GM19468 (cell line): ENCODE measurements at regions not wholly inside any gene's neighbourhood (a gene's known extent, or its start where the extent isn't known, plus 50 kb on each side); places are given as distances from the start of the nearest gene placed in this dataset.
A peak's percentile ranks its signal among the peaks of the same experiment; 100 is the strongest.
"Not testable (repeated sequence)": the region's sequence is repeated elsewhere in the genome, so short reads cannot be mapped to it uniquely, and the experiment has no call there.

Source experiments
- ATAC-seq: cut with Tn5 transposase; IDR thresholded peaks from one replicate; pipeline ENCODE4 v1.9.1; 2021; ENCODE audit warnings: mild to moderate bottlenecking, moderate library complexity, moderate number of reproducible peaks; ENCODE audit not compliant: unreplicated experiment; ENCODE audit errors: extremely low read depth

- no peak for ATAC-seq
These were observed 1018.3 kb upstream of the LCORL start for GRCh38 chr4:19039816-19040215.

- no peak for ATAC-seq
These were observed 1016.7 kb upstream of the LCORL start for GRCh38 chr4:19038231-19038630.

GRCh38 chr4:19033816-19034733 is 1012.5 kb upstream of the LCORL start:
- ATAC-seq: no peak

GRCh38 chr4:19030536-19030935 is 1009.0 kb upstream of the LCORL start:
- ATAC-seq: no peak

GRCh38 chr4:19030048-19030447 is 1008.5 kb upstream of the LCORL start:
- ATAC-seq: no peak

GRCh38 chr4:19026281-19026680 is 1004.7 kb upstream of the LCORL start:
- no peak for ATAC-seq

GRCh38 chr4:19025031-19025430 is 1003.5 kb upstream of the LCORL start:
- no peak for ATAC-seq

GRCh38 chr4:19024047-19024446 is 1002.5 kb upstream of the LCORL start:
- ATAC-seq: no peak

- no peak for ATAC-seq
These were observed 1000.1 kb upstream of the LCORL start for GRCh38 chr4:19021617-19022016.

- not testable (repeated sequence) for ATAC-seq
These were observed 995.0 kb upstream of the LCORL start for GRCh38 chr4:19016550-19016949.

- no peak for ATAC-seq
These were observed 993.0 kb upstream of the LCORL start for GRCh38 chr4:19014594-19014993.

- no peak for ATAC-seq
These were observed 989.2 kb upstream of the LCORL start for GRCh38 chr4:19010761-19011160.

GRCh38 chr4:19009881-19010280 is 988.3 kb upstream of the LCORL start:
- ATAC-seq: no peak

GRCh38 chr4:19005211-19005610 is 983.7 kb upstream of the LCORL start:
- ATAC-seq: no peak

GRCh38 chr4:19002170-19002569 is 980.6 kb upstream of the LCORL start:
- ATAC-seq: no peak

GRCh38 chr4:18999595-18999994 is 978.0 kb upstream of the LCORL start:
- ATAC-seq: no peak

- ATAC-seq: no peak
These were observed 959.7 kb upstream of the LCORL start for GRCh38 chr4:18981234-18981615.

- peak; percentile 71 for ATAC-seq
These were observed 959.1 kb upstream of the LCORL start for GRCh38 chr4:18980516-18981233.

- ATAC-seq: no peak
These were observed 955.3 kb upstream of the LCORL start for GRCh38 chr4:18976884-18977283.

- no peak for ATAC-seq
These were observed 954.6 kb upstream of the LCORL start for GRCh38 chr4:18975916-18976808.
